ENCODE measurements at regions not wholly inside any gene's neighbourhood (a gene's known extent, or its start where the extent isn't known, plus 50 kb on each side); places are given as distances from the start of the nearest gene placed in this dataset.
A peak's percentile ranks its signal among the peaks of the same experiment; 100 is the strongest.

GRCh38 chr11:122346006-122346405, 230.0 kb upstream of the BLID start:
- DNase-seq (ENCODE audit: low spot score), result no peak

- DNase-seq (ENCODE audit: low spot score), result no peak
Measured at GRCh38 chr11:122345586-122345985, 229.6 kb upstream of the BLID start.

GRCh38 chr11:122344215-122344614, 228.2 kb upstream of the BLID start:
- no peak for DNase-seq (ENCODE audit: low spot score)

- DNase-seq (ENCODE audit: low spot score), result no peak
Measured at GRCh38 chr11:122343210-122343609, 227.2 kb upstream of the BLID start.

- DNase-seq (ENCODE audit: low spot score), result no peak
Measured at GRCh38 chr11:122342089-122342744, 226.2 kb upstream of the BLID start.

- DNase-seq (ENCODE audit: low spot score), result no peak
Measured at GRCh38 chr11:122341477-122341876, 225.5 kb upstream of the BLID start.

GRCh38 chr11:122340607-122341290, 224.7 kb upstream of the BLID start:
- DNase-seq (ENCODE audit: low spot score), result no peak

- no peak for DNase-seq (ENCODE audit: low spot score)
Measured at GRCh38 chr11:122339436-122340060, 223.5 kb upstream of the BLID start.

GRCh38 chr11:122337704-122338103, 221.7 kb upstream of the BLID start:
- DNase-seq (ENCODE audit: low spot score), result no peak

GRCh38 chr11:122337241-122337640, 221.2 kb upstream of the BLID start:
- DNase-seq (ENCODE audit: low spot score), result no peak

- no peak for DNase-seq (ENCODE audit: low spot score)
Measured at GRCh38 chr11:122336706-122337105, 220.7 kb upstream of the BLID start.

GRCh38 chr11:122334546-122335339, 218.7 kb upstream of the BLID start:
- DNase-seq (ENCODE audit: low spot score), result no peak

GRCh38 chr11:122333467-122333866, 217.5 kb upstream of the BLID start:
- DNase-seq (ENCODE audit: low spot score), result no peak

- no peak for DNase-seq (ENCODE audit: low spot score)
Measured at GRCh38 chr11:122331079-122331478, 215.1 kb upstream of the BLID start.

- no peak for DNase-seq (ENCODE audit: low spot score)
Measured at GRCh38 chr11:122330279-122330965, 214.4 kb upstream of the BLID start.

- DNase-seq (ENCODE audit: low spot score), result no peak
Measured at GRCh38 chr11:122327528-122327927, 211.5 kb upstream of the BLID start.

GRCh38 chr11:122323754-122324421, 207.9 kb upstream of the BLID start:
- DNase-seq (ENCODE audit: low spot score), result no peak

GRCh38 chr11:122322329-122322728, 206.3 kb upstream of the BLID start:
- no peak for DNase-seq (ENCODE audit: low spot score)

GRCh38 chr11:122320671-122321070, 204.7 kb upstream of the BLID start:
- DNase-seq (ENCODE audit: low spot score), result no peak

GRCh38 chr11:122319691-122320620, 203.9 kb upstream of the BLID start:
- peak; percentile 92 for DNase-seq (ENCODE audit: low spot score)
